Mucosa of descending colon (tissue), 3 donors: ENCODE measurements at regions not wholly inside any gene's neighbourhood (a gene's known extent, or its start where the extent isn't known, plus 50 kb on each side); places are given as distances from the start of the nearest gene placed in this dataset.

Experiments used
- ATAC-seq: fragments of 200-7000 bp; cut with Tn5 transposase; one replicate; pipeline ENCODE4 v1.9.1; 2020; ENCODE audit warnings: mild to moderate bottlenecking, moderate library complexity
- DNase-seq, 3 donors: peaks; one replicate each; pipeline ENCODE4 v3.0.0-alpha.2; 2020
- H3K36me3 ChIP-seq: fragments of 200-600 bp; one replicate; pipeline ENCODE4 v1.8.0; 2021; ENCODE audit warnings: low read depth, mild to moderate bottlenecking
- H3K4me1 ChIP-seq: fragments of 200-600 bp; one replicate; pipeline ENCODE4 v1.8.0; 2021; ENCODE audit warnings: low read depth, mild to moderate bottlenecking
- H3K4me3 ChIP-seq: fragments of 200-600 bp; one replicate; pipeline ENCODE4 v1.8.0; 2021; ENCODE audit warnings: mild to moderate bottlenecking
- H3K9me3 ChIP-seq: fragments of 200-600 bp; one replicate; pipeline ENCODE4 v1.8.0; 2021; ENCODE audit warnings: mild to moderate bottlenecking
- intact Hi-C, 2 donors: fragments of 100-400 bp; cut with DNase I in 1 of 2; cut with micrococcal nuclease in 1 of 2; formaldehyde crosslinking; loops; one replicate each; pipeline versions ENCODE4 v1.11.0 to v1.11.1; 2022; cut with DNase I, micrococcal nuclease
- TF ChIP-seq, protein P1 (sequence below): fragments of 200-600 bp; IDR thresholded peaks from one replicate; pipeline ENCODE4 v1.8.0; 2022; ENCODE audit warnings: antibody characterized with exemption, mild to moderate bottlenecking
- donor health status: DM: no; HTN: no; CAD: no; lungs with moderate emphysema.
- donor health status: DM: no; HTN: no; CAD: no.
- donor health status: DM: no; HTN: yes; CAD: no.

DNA sequence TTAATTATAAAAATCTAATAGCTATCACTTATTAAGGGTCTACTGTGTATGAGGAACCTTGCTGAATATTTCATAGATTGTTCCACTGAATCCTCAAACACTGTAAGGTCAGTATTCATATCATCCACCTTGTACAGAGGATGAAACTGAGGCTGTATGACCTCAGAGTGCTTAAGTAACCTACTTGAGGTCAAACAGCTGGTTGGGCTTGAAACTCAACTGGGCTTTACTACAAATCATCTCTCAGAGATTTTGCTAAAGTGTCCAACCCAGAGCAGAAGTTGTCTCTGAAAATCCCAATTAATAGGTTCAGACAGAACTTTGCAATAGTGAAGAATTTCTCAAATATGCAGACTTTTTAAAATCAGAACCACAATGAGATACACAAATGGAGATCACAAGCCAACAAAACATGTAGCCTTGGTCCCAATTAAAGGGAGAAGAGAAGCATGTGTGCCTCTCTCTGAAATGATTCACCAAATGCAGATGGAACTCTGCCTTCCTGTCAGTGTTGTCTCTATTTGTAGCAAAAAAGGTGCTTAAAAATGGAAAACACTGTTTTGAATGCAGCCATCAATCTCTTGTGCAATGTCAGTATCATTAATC, 131.4 kb downstream of the FAM114A2 start:
- no peak for DNase-seq
- Histone ChIP-seq H3K4me1 (no peaks in the 10 kb centered on the region), H3K4me3 (no peak overlapping the region), H3K9me3 (no peaks in the 10 kb centered on the region), H3K36me3 (no peaks in the 10 kb centered on the region)
- no peak for ATAC-seq
- intact Hi-C loops: no loop called here
- TF ChIP-seq, protein P1, sequence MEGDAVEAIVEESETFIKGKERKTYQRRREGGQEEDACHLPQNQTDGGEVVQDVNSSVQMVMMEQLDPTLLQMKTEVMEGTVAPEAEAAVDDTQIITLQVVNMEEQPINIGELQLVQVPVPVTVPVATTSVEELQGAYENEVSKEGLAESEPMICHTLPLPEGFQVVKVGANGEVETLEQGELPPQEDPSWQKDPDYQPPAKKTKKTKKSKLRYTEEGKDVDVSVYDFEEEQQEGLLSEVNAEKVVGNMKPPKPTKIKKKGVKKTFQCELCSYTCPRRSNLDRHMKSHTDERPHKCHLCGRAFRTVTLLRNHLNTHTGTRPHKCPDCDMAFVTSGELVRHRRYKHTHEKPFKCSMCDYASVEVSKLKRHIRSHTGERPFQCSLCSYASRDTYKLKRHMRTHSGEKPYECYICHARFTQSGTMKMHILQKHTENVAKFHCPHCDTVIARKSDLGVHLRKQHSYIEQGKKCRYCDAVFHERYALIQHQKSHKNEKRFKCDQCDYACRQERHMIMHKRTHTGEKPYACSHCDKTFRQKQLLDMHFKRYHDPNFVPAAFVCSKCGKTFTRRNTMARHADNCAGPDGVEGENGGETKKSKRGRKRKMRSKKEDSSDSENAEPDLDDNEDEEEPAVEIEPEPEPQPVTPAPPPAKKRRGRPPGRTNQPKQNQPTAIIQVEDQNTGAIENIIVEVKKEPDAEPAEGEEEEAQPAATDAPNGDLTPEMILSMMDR: no peak

DNA sequence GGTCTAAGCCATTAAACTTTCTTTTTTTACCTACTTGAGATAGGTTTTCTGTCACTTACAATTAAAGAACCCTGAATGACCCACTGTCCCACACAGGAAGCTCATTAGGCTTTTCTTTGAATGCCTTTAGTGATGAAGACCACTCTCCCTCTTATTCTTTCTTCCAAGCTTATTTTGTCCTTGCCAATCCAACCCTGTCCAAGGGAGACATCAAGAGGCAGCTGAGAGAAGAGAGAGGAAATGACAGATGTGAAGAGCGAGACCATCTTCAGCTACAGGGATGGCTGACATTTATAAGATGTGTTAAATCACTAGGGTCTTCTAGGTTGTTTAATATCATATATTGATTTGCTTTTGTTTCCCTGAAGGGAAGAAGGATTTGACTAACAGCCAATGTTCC, 133.5 kb downstream of the FAM114A2 start:
- ATAC-seq: no peak
- TF ChIP-seq, protein P1: no peak
- H3K36me3 ChIP-seq: no peaks in the 10 kb centered on the region
- intact Hi-C loops: no loop called here
- H3K4me3 ChIP-seq: no peak overlapping the region
- H3K4me1 ChIP-seq: no peaks in the 10 kb centered on the region
- no peak for DNase-seq
- H3K9me3 ChIP-seq: no peaks in the 10 kb centered on the region

DNA sequence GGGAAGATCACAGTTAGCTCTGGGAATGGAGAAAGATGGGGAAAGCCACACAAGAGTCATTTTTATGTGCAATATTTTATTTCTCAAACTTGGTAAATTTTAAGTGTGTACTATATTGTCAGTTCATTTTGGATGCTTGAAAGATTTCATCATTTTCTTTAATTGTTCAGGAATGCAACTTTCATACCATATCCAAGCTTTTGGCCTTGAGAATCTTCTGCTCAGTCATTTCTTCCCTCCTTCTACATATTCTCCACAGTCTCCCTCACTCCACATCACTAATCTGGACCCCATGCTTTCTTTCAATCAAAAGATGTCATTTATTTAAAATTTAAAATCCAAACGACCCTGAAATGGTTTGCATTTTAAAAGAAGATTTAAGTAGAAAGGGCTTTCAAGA, 135.4 kb downstream of the FAM114A2 start:
- no peak overlapping the region for H3K4me3 ChIP-seq
- no peaks in the 10 kb centered on the region for H3K4me1 ChIP-seq
- H3K9me3 ChIP-seq: no peaks in the 10 kb centered on the region
- TF ChIP-seq, protein P1: no peak
- intact Hi-C loops: no loop called here
- H3K36me3 ChIP-seq: no peaks in the 10 kb centered on the region
- ATAC-seq (no peak), DNase-seq (no peak)

DNA sequence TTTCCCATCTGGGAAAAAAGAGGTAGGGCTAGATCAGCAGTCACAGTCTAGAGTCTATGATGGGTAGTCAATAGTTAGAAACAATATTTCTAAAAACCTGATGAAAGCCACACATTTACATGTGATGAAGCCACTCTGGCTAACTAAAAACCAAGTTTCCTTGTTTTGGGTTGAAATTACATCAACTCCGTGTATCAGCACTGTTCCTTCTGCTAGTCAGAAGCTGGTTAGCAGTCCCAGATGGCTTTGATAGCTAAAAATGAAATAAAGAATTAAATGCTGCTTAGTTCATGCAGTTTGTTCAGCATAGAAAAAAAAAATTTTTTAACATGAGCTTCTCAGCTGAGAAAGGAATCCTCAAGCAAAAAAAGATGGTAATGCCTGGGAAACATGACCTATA, 136.7 kb downstream of the FAM114A2 start:
- Histone ChIP-seq H3K4me3 (no peak overlapping the region), H3K36me3 (no peaks in the 10 kb centered on the region), H3K4me1 (no peaks in the 10 kb centered on the region), H3K9me3 (no peaks in the 10 kb centered on the region)
- DNase-seq: no peak
- TF ChIP-seq, protein P1: no peak
- no peak for ATAC-seq
- intact Hi-C loops: no loop called here

DNA sequence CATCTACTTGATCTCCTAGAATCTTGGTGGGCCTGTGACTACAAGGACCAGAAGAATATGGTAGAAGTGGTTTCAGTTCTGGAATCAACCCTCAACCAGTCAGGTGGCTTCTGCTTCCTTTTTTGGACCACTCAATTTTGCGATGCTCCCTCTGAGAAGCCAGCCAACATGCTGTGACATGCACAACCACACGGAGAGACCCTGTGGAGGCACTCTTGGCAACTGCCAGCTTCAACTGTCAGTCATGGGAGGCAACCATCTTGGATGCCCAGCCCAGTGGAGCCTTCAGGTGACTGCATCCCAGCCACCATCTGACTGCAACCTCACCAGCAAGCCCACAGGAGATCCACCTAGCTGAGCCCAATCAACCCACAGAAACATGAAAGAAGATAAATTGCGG, 137.3 kb downstream of the FAM114A2 start:
- Histone ChIP-seq H3K36me3 (no peaks in the 10 kb centered on the region), H3K4me3 (no peak overlapping the region), H3K9me3 (no peaks in the 10 kb centered on the region), H3K4me1 (no peaks in the 10 kb centered on the region)
- TF ChIP-seq, protein P1: no peak
- no peak for ATAC-seq
- intact Hi-C loops: no loop called here
- DNase-seq: no peak
